GM18858 (cell line): ENCODE measurements at regions not wholly inside any gene's neighbourhood (a gene's known extent, or its start where the extent isn't known, plus 50 kb on each side); places are given as distances from the start of the nearest gene placed in this dataset.

Source experiments
- ATAC-seq: cut with Tn5 transposase; IDR thresholded peaks from one replicate; pipeline ENCODE4 v1.9.1; 2021; ENCODE audit not compliant: unreplicated experiment

DNA sequence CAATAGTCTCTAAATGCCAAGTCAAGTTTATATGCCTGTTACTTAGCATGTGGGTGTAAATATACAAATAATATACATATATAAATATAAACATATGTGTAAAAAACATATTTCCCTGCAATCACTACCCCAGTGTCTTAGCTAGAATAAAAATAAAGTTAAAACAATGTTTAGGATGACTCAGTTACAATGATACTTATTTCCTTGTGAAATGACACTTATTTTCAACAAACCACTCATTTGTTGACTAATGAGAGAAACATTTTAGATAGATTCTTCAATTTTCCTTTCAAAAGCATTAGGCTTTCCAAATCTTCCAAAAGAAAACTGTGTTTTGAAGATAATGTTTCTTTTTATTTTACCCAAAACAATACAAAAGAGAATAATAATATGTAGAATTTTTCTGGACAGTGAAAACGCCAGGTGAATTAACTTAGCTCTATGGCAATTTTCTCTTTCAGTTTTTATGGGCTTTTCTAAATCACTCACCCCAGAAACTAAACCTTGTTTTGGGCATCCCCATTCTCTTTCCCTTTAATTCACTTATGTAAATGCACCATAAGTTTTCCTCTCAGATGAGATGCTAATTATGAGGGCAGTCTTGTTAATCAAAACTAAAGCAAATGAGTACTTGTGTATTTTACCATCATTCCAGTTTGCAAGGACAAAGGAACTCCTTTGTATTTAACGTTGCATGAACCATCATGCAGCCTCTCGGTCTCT, 465.9 kb downstream of the BCAT1 start:
- no peak for ATAC-seq

GRCh38 chr12:24482044-24482443, 466.9 kb downstream of the BCAT1 start:
- ATAC-seq, result no peak

GRCh38 chr12:24480766-24481449, 468.0 kb downstream of the BCAT1 start:
- ATAC-seq, result no peak

DNA sequence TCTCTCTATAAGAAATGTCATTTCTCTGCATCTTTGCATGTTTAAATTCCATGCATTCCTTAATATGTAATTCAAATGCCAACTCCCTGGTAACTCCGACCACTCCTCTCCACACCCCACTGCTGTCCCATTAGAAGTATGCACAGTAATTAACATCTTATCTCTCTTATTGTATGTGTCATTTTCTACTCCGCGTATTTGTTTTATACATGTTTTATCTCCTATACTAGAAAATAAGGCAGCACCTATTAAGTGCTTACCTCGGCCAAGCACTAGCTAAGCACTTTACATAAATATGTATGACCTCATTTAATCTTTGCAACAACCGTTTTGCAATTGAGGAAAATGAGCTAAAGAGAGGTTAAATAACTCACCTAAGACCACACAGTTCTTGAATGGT, 469.8 kb downstream of the BCAT1 start:
- ATAC-seq, result no peak

DNA sequence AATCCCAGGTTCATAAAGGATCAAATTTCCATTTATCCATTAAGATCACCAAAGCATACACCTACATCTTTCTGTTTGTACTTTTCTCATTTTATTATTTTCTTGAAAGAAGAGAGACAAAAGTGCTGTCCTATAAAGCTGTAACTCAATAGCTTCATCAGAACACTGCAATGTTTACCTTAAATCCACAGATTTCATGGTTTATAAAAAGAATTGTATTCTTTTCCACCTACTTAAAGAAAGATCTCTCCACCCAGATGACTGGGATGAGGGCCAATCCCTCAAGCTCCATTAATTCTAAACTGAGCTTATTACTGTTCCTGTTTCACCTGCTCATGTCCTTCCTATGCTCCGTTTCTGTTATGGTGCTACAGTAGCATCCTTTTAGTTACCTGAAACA, 470.6 kb downstream of the BCAT1 start:
- no peak for ATAC-seq

DNA sequence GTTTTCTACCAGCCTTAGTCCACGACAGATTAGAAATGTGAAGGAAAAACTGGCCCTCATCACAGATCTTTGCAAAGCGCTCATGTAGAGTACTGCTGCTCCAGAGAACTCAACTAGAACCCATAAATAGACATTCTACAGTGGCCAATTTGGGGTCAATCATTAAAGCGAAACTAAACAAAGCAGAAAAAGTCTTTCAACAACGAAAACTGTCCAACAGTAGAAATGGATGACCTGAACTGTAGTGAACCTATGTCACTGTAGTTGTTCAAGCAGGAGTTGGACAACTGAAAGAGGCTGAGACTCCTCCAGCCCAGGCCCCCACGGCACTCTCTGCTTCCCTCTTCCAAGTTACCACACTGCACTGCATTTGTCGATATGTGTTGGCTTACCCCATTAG, 472.6 kb downstream of the BCAT1 start:
- ATAC-seq, result no peak

GRCh38 chr12:24475337-24475736, 473.6 kb downstream of the BCAT1 start:
- no peak for ATAC-seq

GRCh38 chr12:24473097-24473496, 475.8 kb downstream of the BCAT1 start:
- ATAC-seq, result no peak

GRCh38 chr12:24470050-24470449, 478.9 kb downstream of the BCAT1 start:
- no peak for ATAC-seq

GRCh38 chr12:24469089-24469488, 479.8 kb downstream of the BCAT1 start:
- ATAC-seq, result no peak

DNA sequence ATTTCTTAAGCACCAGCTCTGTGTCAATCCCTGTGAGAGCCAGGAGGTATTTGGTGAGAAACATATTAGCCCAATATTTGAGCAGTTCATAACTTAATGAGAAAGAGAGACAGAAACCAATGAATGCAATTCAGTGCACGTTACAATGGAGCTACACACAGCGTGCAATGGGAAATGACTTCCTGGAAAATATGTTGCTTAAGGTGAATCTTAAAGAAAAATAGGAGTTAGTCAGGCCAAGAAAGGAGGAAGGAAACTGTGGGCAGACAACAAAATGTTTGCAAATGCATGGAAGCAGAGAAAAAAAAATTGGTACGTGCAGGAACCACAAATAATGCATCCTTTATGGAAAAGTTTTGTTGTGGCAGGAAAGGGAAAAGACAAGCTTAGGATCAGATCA, 481.7 kb downstream of the BCAT1 start:
- no peak for ATAC-seq

- no peak for ATAC-seq
Observed at GRCh38 chr12:24463375-24463774, 485.5 kb downstream of the BCAT1 start.

DNA sequence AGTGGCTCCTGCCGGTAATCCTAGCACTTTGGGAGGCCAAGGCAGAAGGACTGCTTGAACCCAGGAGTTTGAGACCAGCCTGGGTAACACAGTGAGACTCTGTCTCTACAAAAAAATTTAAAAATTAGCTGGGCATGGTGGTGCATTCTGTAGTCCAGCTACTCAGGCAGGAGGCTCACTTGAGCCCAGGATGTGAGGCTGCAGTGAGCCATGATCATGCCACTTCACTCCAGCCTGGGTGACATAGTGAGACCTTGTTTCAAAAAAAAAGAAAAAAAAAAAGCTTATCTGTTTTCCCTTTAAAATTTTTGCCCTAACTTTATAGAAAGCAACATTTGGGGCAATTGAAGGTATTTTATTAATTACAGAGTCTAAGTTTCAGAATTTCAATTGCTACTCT, 486.0 kb downstream of the BCAT1 start:
- no peak for ATAC-seq

GRCh38 chr12:24460506-24460905, 488.4 kb downstream of the BCAT1 start:
- ATAC-seq, result no peak

- ATAC-seq, result no peak
Observed at GRCh38 chr12:24460099-24460498, 488.8 kb downstream of the BCAT1 start.

DNA sequence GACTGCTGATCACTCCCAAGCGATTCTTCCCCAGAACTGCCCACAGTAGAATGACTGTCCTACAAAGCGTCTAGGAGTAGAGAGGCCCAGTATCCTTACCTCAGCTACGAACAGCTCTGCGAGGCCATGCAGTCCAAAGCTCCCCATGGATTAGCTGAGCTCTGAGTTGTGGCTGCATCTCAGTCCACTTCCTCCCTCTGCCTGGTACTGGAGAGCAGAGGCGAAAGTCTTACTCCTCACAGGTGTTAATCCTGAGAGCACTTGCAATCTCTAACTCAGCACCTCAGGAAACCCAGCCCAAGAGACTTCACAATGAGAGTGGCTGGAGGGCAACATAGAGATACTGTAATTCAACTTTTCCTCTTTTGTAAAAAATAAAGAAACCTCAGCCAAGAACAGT, 493.1 kb downstream of the BCAT1 start:
- no peak for ATAC-seq

DNA sequence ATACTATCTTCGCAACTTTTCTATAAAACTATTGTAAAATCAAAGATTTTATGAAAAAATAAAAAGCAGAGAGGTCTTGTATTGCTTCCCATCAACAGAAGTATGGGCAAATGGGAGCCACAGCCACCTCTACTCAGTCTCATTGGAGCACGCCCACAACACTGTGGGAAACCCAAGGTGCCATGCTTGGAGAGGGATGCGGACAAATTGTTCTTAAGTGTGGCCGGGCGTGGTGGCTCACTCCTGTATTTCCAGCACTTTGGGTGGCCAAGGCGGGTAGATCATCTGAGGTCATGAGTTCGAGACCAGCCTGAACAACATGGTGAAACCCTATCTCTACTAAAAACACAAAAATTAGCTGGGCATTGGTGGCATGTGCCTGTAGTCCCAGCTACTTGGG, 498.2 kb upstream of the SOX5 start:
- no peak for ATAC-seq

DNA sequence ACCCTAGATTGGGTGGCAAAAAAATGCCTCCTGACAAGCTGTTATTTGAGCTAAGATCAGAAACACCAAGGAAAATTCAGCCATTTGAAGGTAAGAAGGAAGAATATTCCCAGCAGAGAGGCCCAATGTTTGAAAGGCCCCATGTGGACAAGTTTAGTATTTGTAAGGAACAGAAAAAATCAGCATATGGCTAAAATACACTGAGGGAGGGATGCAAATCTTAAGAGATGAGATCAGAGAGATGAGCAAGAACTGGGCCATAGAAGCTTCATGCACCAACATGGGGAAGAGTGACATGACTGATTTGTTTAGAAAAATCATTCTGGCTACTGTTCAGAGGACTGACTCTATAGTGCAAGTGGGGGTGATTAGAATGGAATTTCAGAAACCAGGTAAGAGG, 496.8 kb upstream of the SOX5 start:
- ATAC-seq, result no peak

DNA sequence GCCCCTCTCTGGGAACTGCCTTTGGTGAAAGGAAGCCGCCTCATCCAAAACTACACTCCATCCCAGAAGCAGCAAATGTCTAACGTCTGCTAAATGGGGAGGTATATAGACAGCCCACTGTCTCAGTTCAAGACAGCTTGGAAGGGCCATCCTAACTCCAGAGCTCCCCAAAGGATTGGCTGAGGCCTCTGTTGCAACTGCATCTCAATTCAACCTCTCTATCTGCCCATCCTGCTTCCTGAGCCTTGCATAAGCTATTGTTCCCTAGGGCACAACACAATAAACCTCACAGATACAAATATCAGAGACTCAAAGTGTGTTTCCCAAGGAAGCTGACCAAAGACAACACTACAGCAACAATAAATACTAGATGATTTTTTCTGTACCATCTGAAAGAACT, 495.2 kb upstream of the SOX5 start:
- no peak for ATAC-seq

- ATAC-seq, result no peak
Observed at GRCh38 chr12:24441458-24441857, 492.0 kb upstream of the SOX5 start.

DNA sequence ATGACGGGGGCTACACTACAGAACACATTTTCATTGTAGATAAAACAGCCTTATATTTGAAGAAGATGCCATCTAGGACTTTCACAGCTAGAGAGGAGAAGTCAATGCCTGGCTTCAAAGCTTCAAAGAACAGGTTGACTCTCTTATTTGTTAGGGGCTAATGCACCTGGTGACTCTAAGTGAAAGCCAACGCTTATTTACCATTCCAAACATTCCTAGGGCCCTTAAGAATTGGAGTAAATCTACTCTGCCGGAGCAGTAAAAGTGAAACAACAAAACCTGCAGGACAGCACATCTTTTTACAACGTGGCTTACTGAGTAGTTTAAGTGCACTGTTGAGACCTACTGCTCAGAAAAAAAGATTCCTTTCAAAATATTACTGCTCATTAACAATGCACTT, 487.2 kb upstream of the SOX5 start:
- no peak for ATAC-seq

DNA sequence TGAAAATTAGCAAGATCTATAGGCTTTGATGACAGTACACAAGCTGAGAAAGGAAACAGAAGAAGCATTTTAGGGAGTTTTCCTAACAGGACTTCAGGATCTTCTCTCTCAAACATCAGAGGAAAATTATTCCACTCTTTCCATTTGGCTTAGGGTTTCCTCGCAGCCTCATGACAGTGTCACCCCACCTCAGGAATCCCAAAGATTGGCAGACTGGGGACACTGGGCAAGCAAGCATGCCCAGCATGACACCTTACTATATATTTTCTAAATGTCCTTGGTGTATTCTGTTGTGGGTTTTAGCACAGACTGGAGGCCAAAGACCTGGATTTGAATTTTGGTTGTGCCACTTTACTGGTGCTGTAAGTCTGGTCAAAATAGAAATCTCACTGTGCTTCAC, 482.4 kb upstream of the SOX5 start:
- no peak for ATAC-seq

DNA sequence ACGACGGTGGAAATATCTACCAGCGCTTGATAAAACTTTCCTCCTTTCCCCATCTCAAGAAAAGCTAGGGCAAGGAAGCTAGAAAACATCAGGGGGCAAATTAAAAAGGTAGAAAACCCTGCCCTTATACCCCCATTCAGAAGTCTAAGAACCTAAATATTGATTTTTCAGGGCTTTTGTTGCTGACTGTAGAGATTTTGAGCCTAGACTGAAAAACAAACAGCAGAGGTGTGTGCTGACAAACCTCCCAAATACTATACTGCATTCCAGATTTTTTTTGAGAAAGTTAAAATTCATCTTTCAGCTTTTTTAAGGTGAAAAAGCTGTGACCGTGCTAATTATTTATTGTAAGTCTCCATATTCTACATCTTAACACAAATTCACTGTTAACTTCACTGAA, 478.3 kb upstream of the SOX5 start:
- no peak for ATAC-seq
